Spleen (tissue), 7 donors: ENCODE measurements at regions not wholly inside any gene's neighbourhood (a gene's known extent, or its start where the extent isn't known, plus 50 kb on each side); places are given as distances from the start of the nearest gene placed in this dataset.

Experiments
- CTCF ChIP-seq, 11 experiments: fragments of 200-600 bp in 7 of 11; fragments of 450-650 bp in 4 of 11; sonication (generic) in 4 of 11; IDR thresholded peaks in 8 of 11; conservative IDR thresholded peaks in 3 of 11; 1 replicate in 7 of 11; 2 replicates in 4 of 11; pipeline versions ENCODE4 v1.4.0 to v1.8.0; 2016 to 2021; ENCODE audit warnings: antibody characterized with exemption in 11 of 11, inconsistent platforms in 4 of 11, mild to moderate bottlenecking in 1 of 11
- POLR2A ChIP-seq, 3 donors: fragments of 450-650 bp; IDR thresholded peaks; one replicate each; pipeline ENCODE4 v1.5.1; 2017; ENCODE audit warnings: antibody characterized with exemption in 3 of 3, mild to moderate bottlenecking in 1 of 3
- POLR2AphosphoS5 ChIP-seq, 3 donors: sonication (generic); formaldehyde crosslinking; IDR thresholded peaks; one replicate each; pipeline ENCODE4 v1.5.1; 2017; ENCODE audit warnings: antibody characterized with exemption in 3 of 3
- donor health status: DM: no; HTN: no; CAD: no; lungs with moderate emphysema.
- donor health status: DM: no; HTN: no; CAD: no.
- donor health status: DM: no; HTN: no; CAD: no.

- TF ChIP-seq CTCF (IDR thresholded peaks at IDR 0.05 in 8 of 11, conservative IDR thresholded peaks at IDR 0.05 in 3 of 11) (no peak), POLR2A (IDR thresholded peaks at IDR 0.05) (no peak), POLR2AphosphoS5 (IDR thresholded peaks at IDR 0.05) (no peak)
Observed at GRCh38 chr2:66674087-66674486, 239.2 kb downstream of the MEIS1 start.
